ENCODE measurements at regions not wholly inside any gene's neighbourhood (a gene's known extent, or its start where the extent isn't known, plus 50 kb on each side); places are given as distances from the start of the nearest gene placed in this dataset.

- Histone ChIP-seq H3K9me3 (ENCODE audit: control insufficient read depth, insufficient read depth, low read length) (no peaks in the 10 kb centered on the region), H3K4me1 (ENCODE audit: control insufficient read depth, insufficient read depth, low read length) (no peaks in the 10 kb centered on the region), H3K4me3 (ENCODE audit: low read length) (no peak overlapping the region), H3K27ac (ENCODE audit: low read length) (no peak overlapping the region), H3K27me3 (ENCODE audit: control insufficient read depth, insufficient read depth, low read length) (peaks cover 9% of the 10 kb centered on the region), H3K36me3 (ENCODE audit: control insufficient read depth, insufficient read depth, low read length) (no peaks in the 10 kb centered on the region)
- Mint-ChIP-seq H3K36me3 (no peaks in the 10 kb centered on the region), H3K27me3 (ENCODE audit: low read depth in 2 of 2) (peaks cover 8 to 46% of the 10 kb centered on the region in 2 donors), H3K4me1 (no peaks in the 10 kb centered on the region), H3K4me3 (no peak overlapping the region), H3K9me3 (no peaks in the 10 kb centered on the region), H3K27ac (no peak overlapping the region)
- 92% methylated on average over 4 of the region's 4 CpGs for WGBS (ENCODE audit: insufficient coverage)
- ATAC-seq (no peak), DNase-seq (no peak)
- TF ChIP-seq CTCF (IDR thresholded peaks at IDR 0.05): no peak
- intact Hi-C loops (cut with micrococcal nuclease): no loop called here
These were observed 1144.1 kb downstream of the GATA3 start for GRCh38 chr10:9198611-9199010.

- H3K9me3 ChIP-seq (ENCODE audit: control insufficient read depth, insufficient read depth, low read length): no peaks in the 10 kb centered on the region
- Mint-ChIP-seq H3K4me3 (no peak overlapping the region), H3K27ac (no peak overlapping the region)
These were observed 1151.1 kb downstream of the GATA3 start for GRCh38 chr10:9205558-9205957.

GRCh38 chr10:9209105-9209798 lies 1154.8 kb downstream of the GATA3 start:
- peak in 2 of 3 donors; percentile 65 to 67 for ATAC-seq

More at GRCh38 chr10:9205558-9205957, 1151.1 kb downstream of the GATA3 start:
- no peak for TF ChIP-seq CTCF (IDR thresholded peaks at IDR 0.05)
- intact Hi-C loops (cut with micrococcal nuclease): loop anchor here (5.0 to 10.0 kb wide), 2 partner anchors 1153 to 1451 kb away; partner anchors contain the start of gene GATA3
- Mint-ChIP-seq H3K9me3 (no peaks in the 10 kb centered on the region), H3K4me1 (no peaks in the 10 kb centered on the region), H3K36me3 (no peaks in the 10 kb centered on the region), H3K27me3 (ENCODE audit: low read depth in 2 of 2) (peaks cover 9 to 32% of the 10 kb centered on the region in 2 donors)
- Histone ChIP-seq H3K27ac (ENCODE audit: low read length) (no peak overlapping the region), H3K4me3 (ENCODE audit: low read length) (no peak overlapping the region), H3K27me3 (ENCODE audit: control insufficient read depth, insufficient read depth, low read length) (peaks cover 9% of the 10 kb centered on the region), H3K36me3 (ENCODE audit: control insufficient read depth, insufficient read depth, low read length) (no peaks in the 10 kb centered on the region), H3K4me1 (ENCODE audit: control insufficient read depth, insufficient read depth, low read length) (no peaks in the 10 kb centered on the region)
- no peak for DNase-seq
- no peak for ATAC-seq
- WGBS (ENCODE audit: insufficient coverage): 70% methylated on average over 1 of the region's 1 CpG

More at GRCh38 chr10:9209105-9209798, 1154.8 kb downstream of the GATA3 start:
- Histone ChIP-seq H3K36me3 (ENCODE audit: control insufficient read depth, insufficient read depth, low read length) (no peaks in the 10 kb centered on the region), H3K27me3 (ENCODE audit: control insufficient read depth, insufficient read depth, low read length) (peaks cover 3% of the 10 kb centered on the region), H3K27ac (ENCODE audit: low read length) (no peak overlapping the region), H3K9me3 (ENCODE audit: control insufficient read depth, insufficient read depth, low read length) (no peaks in the 10 kb centered on the region), H3K4me3 (ENCODE audit: low read length) (no peak overlapping the region), H3K4me1 (ENCODE audit: control insufficient read depth, insufficient read depth, low read length) (no peaks in the 10 kb centered on the region)
- Mint-ChIP-seq H3K27me3 (ENCODE audit: low read depth in 2 of 2) (peaks cover 4 to 14% of the 10 kb centered on the region in 2 donors), H3K4me1 (no peaks in the 10 kb centered on the region), H3K36me3 (no peaks in the 10 kb centered on the region), H3K9me3 (no peaks in the 10 kb centered on the region), H3K27ac (no peak overlapping the region), H3K4me3 (no peak overlapping the region)
- intact Hi-C loops (cut with micrococcal nuclease): loop anchor here (1.0 to 10.0 kb wide), 3 partner anchors 1157 to 1454 kb away; partner anchors contain the start of gene GATA3
- peak; percentile 89 for TF ChIP-seq CTCF (IDR thresholded peaks at IDR 0.05)
- peak; percentile 56 to 83 for DNase-seq
- WGBS (ENCODE audit: insufficient coverage): 28% methylated on average over 11 of the region's 13 CpGs
